ENCODE measurements at regions not wholly inside any gene's neighbourhood (a gene's known extent, or its start where the extent isn't known, plus 50 kb on each side); places are given as distances from the start of the nearest gene placed in this dataset.

DNA sequence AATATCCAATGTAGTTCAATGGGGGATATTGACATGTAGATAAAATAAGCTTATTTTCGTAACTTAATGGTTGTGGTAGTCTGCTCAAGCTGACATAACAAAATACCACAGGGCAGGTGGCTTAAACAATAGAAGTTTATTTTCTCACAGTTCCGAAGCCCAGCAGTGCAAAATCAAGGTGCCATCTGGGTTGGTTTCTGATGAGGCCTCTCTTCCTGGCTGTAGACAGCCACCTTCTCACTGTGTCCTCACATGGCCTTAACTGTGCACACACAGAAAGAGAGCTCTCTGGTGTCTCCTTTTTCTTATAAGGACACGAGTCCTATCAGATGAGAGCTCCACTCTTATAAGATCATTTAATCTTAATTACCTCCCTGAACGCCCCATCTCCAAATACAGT lies 64.8 kb upstream of the IPO9 start:
- intact Hi-C loops (cut with DNase I; ENCODE audit: low total_unique reads), result no loop called here
- TF ChIP-seq POLR2A (IDR thresholded peaks at IDR 0.05) (no peak), POLR2AphosphoS5 (IDR thresholded peaks at IDR 0.05) (no peak)
- TF ChIP-seq, protein P1, sequence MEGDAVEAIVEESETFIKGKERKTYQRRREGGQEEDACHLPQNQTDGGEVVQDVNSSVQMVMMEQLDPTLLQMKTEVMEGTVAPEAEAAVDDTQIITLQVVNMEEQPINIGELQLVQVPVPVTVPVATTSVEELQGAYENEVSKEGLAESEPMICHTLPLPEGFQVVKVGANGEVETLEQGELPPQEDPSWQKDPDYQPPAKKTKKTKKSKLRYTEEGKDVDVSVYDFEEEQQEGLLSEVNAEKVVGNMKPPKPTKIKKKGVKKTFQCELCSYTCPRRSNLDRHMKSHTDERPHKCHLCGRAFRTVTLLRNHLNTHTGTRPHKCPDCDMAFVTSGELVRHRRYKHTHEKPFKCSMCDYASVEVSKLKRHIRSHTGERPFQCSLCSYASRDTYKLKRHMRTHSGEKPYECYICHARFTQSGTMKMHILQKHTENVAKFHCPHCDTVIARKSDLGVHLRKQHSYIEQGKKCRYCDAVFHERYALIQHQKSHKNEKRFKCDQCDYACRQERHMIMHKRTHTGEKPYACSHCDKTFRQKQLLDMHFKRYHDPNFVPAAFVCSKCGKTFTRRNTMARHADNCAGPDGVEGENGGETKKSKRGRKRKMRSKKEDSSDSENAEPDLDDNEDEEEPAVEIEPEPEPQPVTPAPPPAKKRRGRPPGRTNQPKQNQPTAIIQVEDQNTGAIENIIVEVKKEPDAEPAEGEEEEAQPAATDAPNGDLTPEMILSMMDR (IDR thresholded peaks at IDR 0.05), result no peak
- Histone ChIP-seq H3K9me3 (no peaks in the 10 kb centered on the region), H3K4me1 (no peaks in the 10 kb centered on the region), H3K27ac (no peak overlapping the region), H3K36me3 (no peaks in the 10 kb centered on the region), H3K27me3 (no peaks in the 10 kb centered on the region), H3K4me3 (no peak overlapping the region)
- DNase-seq (ENCODE audit: low spot score in 2 of 2), result no peak

DNA sequence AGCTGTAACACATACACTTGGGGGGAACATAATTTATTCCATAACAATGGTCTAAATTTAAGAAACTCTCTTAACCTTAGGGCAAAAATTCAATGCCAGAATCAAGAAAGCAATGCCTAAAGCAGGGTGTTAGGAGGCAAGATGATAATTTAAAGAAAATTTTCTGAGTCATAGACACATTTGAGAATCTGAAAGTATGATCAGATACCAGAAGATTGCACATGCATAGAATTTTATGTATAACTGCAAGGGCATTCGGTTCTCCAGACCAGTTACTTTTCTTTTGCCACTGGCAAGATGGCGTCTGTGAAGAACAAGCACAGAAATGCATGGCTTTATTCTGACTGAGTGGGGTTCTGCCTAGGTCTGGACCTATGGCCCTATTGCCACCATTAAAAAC lies 64.4 kb upstream of the IPO9 start:
- H3K9me3 ChIP-seq, result no peaks in the 10 kb centered on the region
- DNase-seq (ENCODE audit: low spot score in 2 of 2), result no peak
- no peaks in the 10 kb centered on the region for H3K36me3 ChIP-seq
- no peak overlapping the region for H3K27ac ChIP-seq
- no peaks in the 10 kb centered on the region for H3K4me1 ChIP-seq
- no peak overlapping the region for H3K4me3 ChIP-seq
- TF ChIP-seq, protein P1 (IDR thresholded peaks at IDR 0.05), result no peak
- TF ChIP-seq POLR2AphosphoS5 (IDR thresholded peaks at IDR 0.05), result no peak
- TF ChIP-seq POLR2A (IDR thresholded peaks at IDR 0.05), result no peak
- intact Hi-C loops (cut with DNase I; ENCODE audit: low total_unique reads), result no loop called here
- no peaks in the 10 kb centered on the region for H3K27me3 ChIP-seq

DNA sequence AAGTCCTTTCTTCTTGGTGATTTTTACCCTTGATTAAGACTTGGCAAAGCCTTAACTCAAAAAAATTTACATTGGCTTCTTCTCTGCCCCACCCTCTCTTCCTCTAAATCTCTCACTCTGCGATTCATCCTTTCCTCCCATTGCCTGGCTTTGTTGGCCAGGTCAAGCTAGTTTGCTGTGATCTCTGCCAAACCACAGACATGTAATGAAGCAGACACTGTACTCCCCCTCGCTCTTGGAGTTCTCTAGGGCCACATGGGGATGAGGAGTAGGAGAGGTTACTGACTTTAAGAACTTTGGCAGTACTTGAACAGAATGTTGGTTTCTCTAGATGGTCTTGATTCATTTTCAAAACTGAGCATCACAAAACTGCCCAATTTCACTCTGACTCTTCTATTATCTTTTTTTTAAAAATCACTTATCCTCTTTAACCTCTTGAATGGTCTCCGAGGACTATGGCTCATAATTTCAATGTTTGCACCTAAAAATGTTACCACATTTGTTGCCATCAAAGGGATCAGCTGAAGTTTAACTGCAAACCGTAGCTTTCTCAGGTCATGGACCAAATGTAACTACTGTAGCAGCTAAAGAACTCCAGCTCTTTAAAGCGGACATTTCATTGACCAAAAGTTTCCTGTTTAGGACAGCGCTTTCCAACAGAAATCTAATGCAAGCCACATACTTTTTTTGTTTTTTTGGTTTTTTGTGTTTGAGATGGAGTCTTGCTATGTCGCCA lies 62.7 kb upstream of the IPO9 start:
- no peaks in the 10 kb centered on the region for H3K27me3 ChIP-seq
- peak in 1 of 2 donors; percentile 35 for DNase-seq (ENCODE audit: low spot score in 2 of 2)
- TF ChIP-seq, protein P1 (IDR thresholded peaks at IDR 0.05), result no peak
- TF ChIP-seq POLR2AphosphoS5 (IDR thresholded peaks at IDR 0.05), result peak in 2 of 3 donors; percentile 37 to 64
- intact Hi-C loops (cut with DNase I; ENCODE audit: low total_unique reads), result no loop called here
- no peak overlapping the region for H3K4me3 ChIP-seq
- H3K36me3 ChIP-seq, result no peaks in the 10 kb centered on the region
- peak overlapping the region in 1 of 2 donors; percentile 23 for H3K27ac ChIP-seq
- H3K4me1 ChIP-seq, result peaks cover 0 to 4% of the 10 kb centered on the region in 2 donors
- peaks cover 2 to 4% of the 10 kb centered on the region in 2 donors for H3K9me3 ChIP-seq

DNA sequence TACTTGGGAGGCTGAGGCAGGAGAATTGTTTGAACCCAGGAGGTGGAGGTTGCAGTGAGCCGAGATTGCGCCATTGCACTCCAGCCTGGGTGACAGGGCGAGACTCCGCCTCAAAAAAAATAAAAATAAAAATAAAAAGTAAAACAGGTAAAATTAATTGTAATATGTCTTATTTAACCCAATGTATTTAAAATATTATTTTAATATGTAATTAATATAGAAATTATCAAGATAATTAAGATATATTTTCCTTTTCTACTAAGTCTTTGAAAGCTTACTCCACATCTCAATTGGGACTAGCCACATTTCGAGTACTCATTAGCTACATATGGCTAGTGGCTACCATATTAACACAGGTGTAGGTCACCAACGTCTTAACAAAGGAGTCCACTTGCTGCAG lies 61.6 kb upstream of the IPO9 start:
- peaks cover 0 to 4% of the 10 kb centered on the region in 2 donors for H3K4me1 ChIP-seq
- H3K36me3 ChIP-seq, result no peaks in the 10 kb centered on the region
- no peak for DNase-seq (ENCODE audit: low spot score in 2 of 2)
- no peaks in the 10 kb centered on the region for H3K27me3 ChIP-seq
- no peak overlapping the region for H3K27ac ChIP-seq
- intact Hi-C loops (cut with DNase I; ENCODE audit: low total_unique reads), result no loop called here
- TF ChIP-seq, protein P1 (IDR thresholded peaks at IDR 0.05), result no peak
- no peak for TF ChIP-seq POLR2A (IDR thresholded peaks at IDR 0.05)
- TF ChIP-seq POLR2AphosphoS5 (IDR thresholded peaks at IDR 0.05), result no peak
- H3K9me3 ChIP-seq, result peaks cover 8 to 14% of the 10 kb centered on the region in 2 donors
- no peak overlapping the region for H3K4me3 ChIP-seq

DNA sequence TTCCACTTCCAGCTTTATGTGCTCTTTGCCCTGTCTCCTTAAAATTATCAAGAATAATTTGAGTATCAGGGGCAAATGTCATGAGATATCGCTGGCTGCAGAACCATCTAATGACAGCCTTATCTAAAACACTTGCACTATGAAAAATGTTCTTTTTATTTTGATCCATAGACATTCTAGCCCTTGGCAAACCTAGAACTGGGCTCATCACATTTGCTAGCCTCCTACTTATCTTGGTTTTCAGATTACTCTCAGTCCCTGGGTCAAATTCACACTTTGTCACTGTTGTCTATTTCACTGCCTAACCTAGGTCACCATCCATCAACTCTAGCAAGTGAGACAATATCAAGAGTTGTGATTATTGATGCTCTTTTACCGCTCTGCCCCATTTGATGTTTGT lies 59.9 kb upstream of the IPO9 start:
- Histone ChIP-seq H3K27me3 (no peaks in the 10 kb centered on the region), H3K4me1 (peaks cover 0 to 4% of the 10 kb centered on the region in 2 donors), H3K36me3 (no peaks in the 10 kb centered on the region), H3K9me3 (peaks cover 9 to 14% of the 10 kb centered on the region in 2 donors), H3K4me3 (no peak overlapping the region), H3K27ac (no peak overlapping the region)
- TF ChIP-seq, protein P1 (IDR thresholded peaks at IDR 0.05), result no peak
- TF ChIP-seq POLR2A (IDR thresholded peaks at IDR 0.05) (no peak), POLR2AphosphoS5 (IDR thresholded peaks at IDR 0.05) (no peak)
- no peak for DNase-seq (ENCODE audit: low spot score in 2 of 2)
- intact Hi-C loops (cut with DNase I; ENCODE audit: low total_unique reads), result no loop called here
